Choroid plexus epithelial cell (primary cell): ENCODE measurements at regions not wholly inside any gene's neighbourhood (a gene's known extent, or its start where the extent isn't known, plus 50 kb on each side); places are given as distances from the start of the nearest gene placed in this dataset.
A peak's percentile ranks its signal among the peaks of the same experiment; 100 is the strongest.

Experiments used
- DNase-seq: peaks from one replicate; pipeline ENCODE4 v3.0.0-alpha.2; 2010; ENCODE audit warnings: low read depth
- H3K4me3 ChIP-seq: 2 replicates; pipeline ENCODE4 v1.5.1; 2011; ENCODE audit warnings: low read depth, mild to moderate bottlenecking, control low read depth, low read length, moderate library complexity
- CTCF ChIP-seq: conservative IDR thresholded peaks from 2 replicates; pipeline ENCODE4 v1.5.1; 2011; ENCODE audit warnings: low read depth, mild to moderate bottlenecking, control low read depth, inconsistent platforms, low read length, moderate library complexity

GRCh38 chr12:25746131-25746530 is 193.0 kb upstream of the LMNTD1 start:
- DNase-seq = no peak
- TF ChIP-seq CTCF = no peak
- H3K4me3 ChIP-seq = no peak overlapping the region

GRCh38 chr12:25752710-25753309 is 199.7 kb upstream of the LMNTD1 start:
- no peak for DNase-seq
- no peak for TF ChIP-seq CTCF
- H3K4me3 ChIP-seq = no peak overlapping the region

- no peak for TF ChIP-seq CTCF
- no peak for DNase-seq
- no peak overlapping the region for H3K4me3 ChIP-seq
Observed at GRCh38 chr12:25755136-25755970, 202.3 kb upstream of the LMNTD1 start.

- no peak overlapping the region for H3K4me3 ChIP-seq
- TF ChIP-seq CTCF = no peak
- DNase-seq = peak; percentile 26
Observed at GRCh38 chr12:25755971-25756260, 202.6 kb upstream of the RASSF8 start.

GRCh38 chr12:25757037-25757665 is 201.3 kb upstream of the RASSF8 start:
- no peak for TF ChIP-seq CTCF
- no peak for DNase-seq
- H3K4me3 ChIP-seq = no peak overlapping the region

GRCh38 chr12:25759752-25760151 is 198.7 kb upstream of the RASSF8 start:
- no peak for TF ChIP-seq CTCF
- peak; percentile 27 for DNase-seq
- no peak overlapping the region for H3K4me3 ChIP-seq
